Neural crest cell (in vitro differentiated cells): ENCODE measurements at regions not wholly inside any gene's neighbourhood (a gene's known extent, or its start where the extent isn't known, plus 50 kb on each side); places are given as distances from the start of the nearest gene placed in this dataset.

Source experiments
- DNase-seq: peaks from one replicate; pipeline ENCODE4 v3.0.0; 2021; ENCODE audit warnings: low read depth, mixed read lengths, low spot score
- H3K27ac Mint-ChIP-seq: one replicate; pipeline ENCODE4 v1.8.0; 2021; ENCODE audit warnings: mild to moderate bottlenecking, mixed read lengths; ENCODE audit not compliant: unreplicated experiment
- H3K27me3 Mint-ChIP-seq: 2 replicates; pipeline ENCODE4 v1.8.0; 2021; ENCODE audit warnings: low read depth, mild to moderate bottlenecking, mixed read lengths
- H3K36me3 Mint-ChIP-seq: 2 replicates; pipeline ENCODE4 v1.8.0; 2021; ENCODE audit warnings: low read depth, mild to moderate bottlenecking, mixed read lengths
- H3K4me1 Mint-ChIP-seq: 2 replicates; pipeline ENCODE4 v1.8.0; 2021; ENCODE audit warnings: mixed read lengths
- H3K4me3 Mint-ChIP-seq: one replicate; pipeline ENCODE4 v1.8.0; 2021; ENCODE audit warnings: mild to moderate bottlenecking, mixed read lengths
- H3K9me3 Mint-ChIP-seq: 2 replicates; pipeline ENCODE4 v1.8.0; 2021; ENCODE audit warnings: mixed read lengths
- TF ChIP-seq, protein P1 (sequence below): fragments of 200-600 bp; sonication (generic); conservative IDR thresholded peaks from 2 replicates; pipeline ENCODE4 v1.5.0; 2021; ENCODE audit warnings: antibody characterized with exemption, mild to moderate bottlenecking

DNA sequence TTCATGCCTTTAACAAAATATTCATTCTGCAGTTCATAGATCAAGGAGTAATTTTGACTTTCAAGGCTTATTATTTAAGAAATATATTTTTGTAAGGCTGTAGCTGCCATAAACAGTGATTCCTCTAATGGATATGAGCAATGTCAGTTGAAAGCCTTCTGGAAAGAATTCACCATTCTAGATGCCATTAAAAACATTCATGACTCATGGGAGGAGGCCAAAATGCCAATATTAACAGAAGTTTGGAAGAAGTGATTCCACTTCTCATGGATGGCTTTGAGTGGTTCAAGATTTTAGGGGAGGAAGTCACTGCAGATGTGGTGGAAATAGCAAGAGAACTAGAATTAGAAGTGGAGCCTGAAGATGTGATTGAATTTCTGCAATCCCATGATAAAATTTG, 229.1 kb downstream of the DEPDC1B start:
- no peaks in the 10 kb centered on the region for H3K4me1 Mint-ChIP-seq
- no peaks in the 10 kb centered on the region for H3K36me3 Mint-ChIP-seq
- H3K4me3 Mint-ChIP-seq = no peak overlapping the region
- H3K9me3 Mint-ChIP-seq = peaks cover 3% of the 10 kb centered on the region
- no peaks in the 10 kb centered on the region for H3K27me3 Mint-ChIP-seq
- TF ChIP-seq, protein P1, sequence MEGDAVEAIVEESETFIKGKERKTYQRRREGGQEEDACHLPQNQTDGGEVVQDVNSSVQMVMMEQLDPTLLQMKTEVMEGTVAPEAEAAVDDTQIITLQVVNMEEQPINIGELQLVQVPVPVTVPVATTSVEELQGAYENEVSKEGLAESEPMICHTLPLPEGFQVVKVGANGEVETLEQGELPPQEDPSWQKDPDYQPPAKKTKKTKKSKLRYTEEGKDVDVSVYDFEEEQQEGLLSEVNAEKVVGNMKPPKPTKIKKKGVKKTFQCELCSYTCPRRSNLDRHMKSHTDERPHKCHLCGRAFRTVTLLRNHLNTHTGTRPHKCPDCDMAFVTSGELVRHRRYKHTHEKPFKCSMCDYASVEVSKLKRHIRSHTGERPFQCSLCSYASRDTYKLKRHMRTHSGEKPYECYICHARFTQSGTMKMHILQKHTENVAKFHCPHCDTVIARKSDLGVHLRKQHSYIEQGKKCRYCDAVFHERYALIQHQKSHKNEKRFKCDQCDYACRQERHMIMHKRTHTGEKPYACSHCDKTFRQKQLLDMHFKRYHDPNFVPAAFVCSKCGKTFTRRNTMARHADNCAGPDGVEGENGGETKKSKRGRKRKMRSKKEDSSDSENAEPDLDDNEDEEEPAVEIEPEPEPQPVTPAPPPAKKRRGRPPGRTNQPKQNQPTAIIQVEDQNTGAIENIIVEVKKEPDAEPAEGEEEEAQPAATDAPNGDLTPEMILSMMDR = no peak
- H3K27ac Mint-ChIP-seq = no peak overlapping the region
- DNase-seq = no peak

DNA sequence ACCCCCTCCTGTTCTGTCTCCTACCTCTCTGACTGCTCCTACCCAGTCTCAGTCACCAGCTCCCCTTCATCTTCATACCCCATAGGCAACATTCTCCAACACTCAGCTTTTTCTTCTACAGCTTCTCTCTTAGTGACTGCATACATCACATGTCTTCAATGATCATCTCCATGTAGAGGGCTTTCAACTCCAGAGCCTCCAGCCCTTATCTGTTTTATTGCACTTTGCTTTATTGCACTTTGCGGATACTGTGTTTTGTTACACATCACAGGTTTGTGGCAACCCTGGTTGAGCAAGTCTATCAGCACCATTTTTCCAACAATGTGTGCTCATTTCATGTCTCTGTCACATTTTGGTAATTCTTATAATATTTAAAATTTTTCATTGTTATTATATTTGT, 230.7 kb downstream of the DEPDC1B start:
- no peak overlapping the region for H3K4me3 Mint-ChIP-seq
- H3K27ac Mint-ChIP-seq = no peak overlapping the region

DNA sequence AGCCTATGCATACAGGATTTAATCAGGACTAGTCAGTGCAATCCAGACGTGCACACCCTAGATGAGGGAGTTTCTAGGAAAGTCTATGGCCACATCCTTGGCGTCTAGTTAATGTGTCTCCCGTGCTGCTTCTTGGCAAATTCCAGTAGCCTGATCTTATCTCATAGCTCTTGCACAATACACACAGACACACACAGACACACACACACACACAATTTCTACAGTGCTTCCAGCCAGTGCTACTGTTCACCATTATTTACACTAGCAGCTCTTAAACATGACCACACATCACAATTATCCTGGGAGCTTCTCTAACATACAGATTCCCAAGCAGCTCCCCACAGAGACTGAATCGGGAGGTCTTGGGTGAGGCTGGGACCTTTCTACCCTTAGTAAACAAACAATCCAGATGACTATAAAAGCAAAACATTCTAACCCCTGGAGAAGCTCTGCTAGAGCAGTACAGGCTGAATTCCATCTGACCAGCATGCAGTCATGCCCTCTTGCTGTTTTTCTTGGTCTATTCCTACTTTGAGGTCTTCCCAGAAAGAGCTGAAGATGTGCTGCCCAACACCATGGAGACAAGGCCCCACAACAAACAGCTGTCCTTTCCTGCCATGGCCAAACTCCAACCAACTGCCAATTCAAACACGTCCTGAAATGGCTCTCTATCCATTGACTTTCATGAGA, 236.6 kb downstream of the DEPDC1B start:
- H3K9me3 Mint-ChIP-seq = no peaks in the 10 kb centered on the region
- no peak overlapping the region for H3K27ac Mint-ChIP-seq
- H3K27me3 Mint-ChIP-seq = no peaks in the 10 kb centered on the region
- H3K4me3 Mint-ChIP-seq = no peak overlapping the region
- no peak for DNase-seq
- H3K4me1 Mint-ChIP-seq = no peaks in the 10 kb centered on the region
- TF ChIP-seq, protein P1 = no peak
- H3K36me3 Mint-ChIP-seq = no peaks in the 10 kb centered on the region

More for the DNA sequence above, 230.7 kb downstream of the DEPDC1B start:
- TF ChIP-seq, protein P1 = no peak
- H3K27me3 Mint-ChIP-seq = no peaks in the 10 kb centered on the region
- H3K4me1 Mint-ChIP-seq = no peaks in the 10 kb centered on the region
- no peaks in the 10 kb centered on the region for H3K36me3 Mint-ChIP-seq
- DNase-seq = no peak
- H3K9me3 Mint-ChIP-seq = peaks cover 3% of the 10 kb centered on the region

DNA sequence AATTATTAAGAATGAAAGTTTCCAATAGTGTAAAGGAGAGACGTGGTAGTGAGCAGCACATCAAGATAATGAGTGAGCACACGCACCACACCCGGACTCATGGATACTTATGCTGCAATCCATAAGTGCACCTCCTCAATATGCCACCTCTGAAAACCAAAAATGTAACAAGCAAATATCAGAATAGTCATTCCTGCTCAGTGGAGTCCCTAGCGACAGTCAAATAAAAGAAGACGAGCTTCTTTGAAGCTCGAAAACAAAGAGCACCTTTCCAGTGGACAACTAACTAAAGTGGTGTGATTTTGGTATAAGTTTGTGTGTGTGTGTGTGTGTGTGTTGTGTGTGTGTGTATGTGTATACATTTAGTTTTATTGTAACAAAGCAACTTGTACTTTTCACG, 241.3 kb downstream of the DEPDC1B start:
- Mint-ChIP-seq H3K4me3 (no peak overlapping the region), H3K36me3 (no peaks in the 10 kb centered on the region), H3K9me3 (no peaks in the 10 kb centered on the region), H3K4me1 (no peaks in the 10 kb centered on the region), H3K27ac (no peak overlapping the region), H3K27me3 (no peaks in the 10 kb centered on the region)
- TF ChIP-seq, protein P1 = no peak
- no peak for DNase-seq

DNA sequence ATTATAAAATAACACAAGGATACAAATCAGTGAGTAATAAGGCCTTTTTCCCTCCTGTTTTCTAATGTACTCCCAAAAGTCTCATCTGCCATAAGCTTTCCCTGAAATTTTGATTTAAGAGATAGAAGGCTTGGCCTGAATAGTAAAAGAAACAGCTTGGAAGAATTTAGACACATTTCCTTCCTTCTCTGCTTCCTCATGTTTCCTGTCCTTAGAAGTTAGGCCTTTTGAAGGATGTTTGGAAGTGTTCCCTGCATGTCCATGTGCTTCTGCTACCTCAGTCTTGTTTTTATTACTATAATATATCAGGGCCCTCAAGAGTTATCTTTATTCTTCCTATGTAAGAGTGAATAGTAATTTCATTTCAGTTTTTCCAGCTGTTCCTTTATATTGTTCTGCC, 242.7 kb downstream of the DEPDC1B start:
- Mint-ChIP-seq H3K9me3 (no peaks in the 10 kb centered on the region), H3K36me3 (no peaks in the 10 kb centered on the region), H3K4me3 (no peak overlapping the region), H3K27ac (no peak overlapping the region), H3K27me3 (no peaks in the 10 kb centered on the region), H3K4me1 (no peaks in the 10 kb centered on the region)
- TF ChIP-seq, protein P1 = no peak
- no peak for DNase-seq
